ENCODE measurements at regions not wholly inside any gene's neighbourhood (a gene's known extent, or its start where the extent isn't known, plus 50 kb on each side); places are given as distances from the start of the nearest gene placed in this dataset.

- no peak for DNase-seq (ENCODE audit: low spot score)
These were observed 713.4 kb downstream of the IRX1 start for GRCh38 chr5:4309026-4309425.

DNA sequence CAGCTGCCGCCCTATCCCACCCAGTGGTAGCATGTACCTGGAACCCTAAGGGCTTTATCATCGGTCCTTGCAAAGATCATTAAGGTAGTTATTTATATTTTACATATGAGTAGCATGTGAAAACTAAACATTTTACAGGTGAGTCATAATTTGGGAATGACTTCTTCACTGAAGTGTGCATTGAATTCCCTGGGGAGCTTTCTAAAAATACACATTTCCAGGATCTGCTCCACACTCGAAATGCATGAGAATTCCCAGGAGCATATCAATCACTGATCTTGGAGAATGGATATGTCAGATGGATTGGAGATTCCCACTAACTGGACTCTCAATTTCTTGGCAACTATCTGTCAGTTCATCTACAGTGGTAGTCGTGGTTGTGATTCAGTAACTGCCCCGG lies 717.5 kb downstream of the IRX1 start:
- no peak for DNase-seq (ENCODE audit: low spot score)

GRCh38 chr5:4319478-4320128 lies 724.0 kb downstream of the IRX1 start:
- no peak for DNase-seq (ENCODE audit: low spot score)

- DNase-seq (ENCODE audit: low spot score) = no peak
These were observed 734.7 kb downstream of the IRX1 start for GRCh38 chr5:4330327-4330726.

DNA sequence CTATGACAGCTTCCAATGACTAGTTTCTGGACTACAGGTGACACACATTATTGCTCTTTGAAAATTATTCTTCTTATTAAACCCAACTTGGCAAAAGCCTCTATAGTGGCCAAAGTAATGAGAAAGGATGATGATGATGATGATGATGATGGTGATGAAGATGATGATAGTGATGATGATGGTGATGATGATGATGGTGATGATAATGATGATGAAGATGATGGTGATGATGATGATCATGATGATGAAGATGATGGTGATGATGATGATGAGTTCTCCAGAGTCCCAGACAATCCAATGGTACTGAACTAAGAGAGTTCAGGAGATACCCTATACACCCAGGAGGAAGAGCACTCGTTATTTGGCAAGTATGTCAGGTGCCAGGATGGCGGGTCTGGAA lies 739.4 kb downstream of the IRX1 start:
- DNase-seq (ENCODE audit: low spot score) = no peak

DNA sequence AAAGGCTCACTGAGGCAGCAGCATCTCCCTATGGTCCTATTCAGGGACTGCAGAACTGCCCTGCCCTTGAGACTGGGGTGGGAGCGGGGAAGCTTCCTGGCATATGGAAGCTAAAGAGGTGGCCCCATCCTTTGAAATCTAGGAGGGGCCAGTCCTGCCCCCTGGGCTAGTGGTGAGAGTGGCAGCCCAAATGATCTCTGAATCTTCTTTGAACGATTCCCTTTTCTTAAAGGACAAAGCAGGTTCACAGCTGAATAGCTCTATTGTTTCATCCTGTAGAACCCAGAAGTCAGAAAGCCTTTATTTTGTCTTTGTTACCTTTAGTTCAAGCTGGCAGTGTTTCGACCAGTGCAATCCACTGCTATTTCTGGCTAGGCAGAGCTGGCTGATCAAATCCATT lies 741.9 kb downstream of the IRX1 start:
- DNase-seq (ENCODE audit: low spot score) = no peak

DNA sequence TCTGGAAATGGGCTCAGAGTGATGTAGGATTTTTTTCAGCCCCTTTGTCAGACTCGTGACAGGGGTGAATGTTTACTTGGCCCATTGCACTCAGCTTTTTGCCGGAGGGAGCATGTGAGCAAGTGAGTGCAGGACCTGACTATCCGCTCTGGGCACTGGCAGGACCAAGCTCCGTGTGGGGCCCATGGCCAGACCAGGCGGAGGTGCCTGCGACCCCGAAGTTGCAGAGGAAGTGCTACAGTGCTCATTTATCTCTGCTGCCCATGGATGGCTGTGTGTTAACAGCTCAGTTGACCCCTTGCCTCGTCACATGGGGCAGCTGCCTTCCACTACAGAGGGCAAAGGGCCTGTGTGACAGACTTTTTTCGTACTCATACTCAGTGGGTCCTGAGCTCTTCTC lies 744.3 kb downstream of the IRX1 start:
- no peak for DNase-seq (ENCODE audit: low spot score)

- no peak for DNase-seq (ENCODE audit: low spot score)
These were observed 750.2 kb downstream of the IRX1 start for GRCh38 chr5:4345850-4346249.

- no peak for DNase-seq (ENCODE audit: low spot score)
These were observed 752.8 kb downstream of the IRX1 start for GRCh38 chr5:4348423-4348822.

DNA sequence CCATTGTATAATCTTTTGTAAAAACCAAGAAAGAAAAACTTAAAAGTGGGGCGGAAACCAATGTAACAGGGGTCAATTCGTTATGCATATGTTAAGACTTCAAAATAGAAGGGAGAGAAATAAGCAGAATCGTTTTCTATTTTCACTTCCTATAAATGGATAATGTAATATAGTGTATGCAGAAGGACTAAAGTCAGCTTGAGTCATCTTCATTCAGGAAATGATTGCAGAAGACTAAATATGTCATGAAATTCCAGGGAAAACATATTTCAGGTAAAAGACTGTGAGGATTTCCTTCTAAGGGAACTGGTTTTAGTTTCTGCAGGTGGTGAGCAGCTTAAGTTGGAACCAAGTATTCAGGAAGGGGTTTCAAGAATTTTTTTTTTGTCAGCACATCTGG lies 753.3 kb downstream of the IRX1 start:
- DNase-seq (ENCODE audit: low spot score) = no peak

- no peak for DNase-seq (ENCODE audit: low spot score)
These were observed 760.6 kb downstream of the IRX1 start for GRCh38 chr5:4356201-4356600.

DNA sequence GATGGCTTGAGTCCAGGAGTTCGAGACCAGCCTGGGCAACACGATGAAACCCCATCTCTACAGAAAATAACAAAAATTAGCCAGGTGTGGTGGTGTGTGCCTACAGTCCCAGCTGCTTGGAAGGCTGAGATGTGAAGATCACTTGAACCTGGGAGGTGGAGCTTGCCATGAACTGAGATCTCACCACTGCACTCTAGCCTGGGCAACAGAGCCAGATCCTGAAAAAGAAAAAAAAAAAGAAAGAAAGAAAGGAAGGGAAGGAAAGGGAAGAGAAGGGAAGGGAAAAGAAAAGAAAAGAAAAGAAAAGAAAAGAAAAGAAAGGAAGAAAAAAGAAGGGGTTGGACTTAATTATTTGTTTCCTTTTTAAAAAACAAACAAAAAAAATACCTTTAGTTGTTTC lies 764.2 kb downstream of the IRX1 start:
- DNase-seq (ENCODE audit: low spot score) = no peak

DNA sequence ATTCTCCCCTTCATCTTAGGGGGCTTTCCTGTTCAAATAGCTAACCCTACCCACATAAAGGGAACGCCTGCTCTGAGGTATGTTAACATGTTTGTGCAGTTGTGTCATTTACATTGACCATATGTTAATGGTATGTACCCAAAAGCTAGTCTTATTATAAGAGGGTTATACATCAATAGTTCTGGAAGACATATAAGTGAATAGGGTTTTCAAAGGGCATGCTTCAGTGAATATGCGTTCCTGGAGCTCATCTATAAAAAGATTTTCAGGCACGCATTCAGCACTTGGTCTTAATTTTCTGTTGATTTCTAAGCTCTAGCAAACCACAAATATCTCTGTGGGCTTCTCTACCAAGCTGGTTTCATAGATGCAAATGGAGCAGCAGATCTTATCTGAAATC lies 766.1 kb downstream of the IRX1 start:
- DNase-seq (ENCODE audit: low spot score) = no peak

DNA sequence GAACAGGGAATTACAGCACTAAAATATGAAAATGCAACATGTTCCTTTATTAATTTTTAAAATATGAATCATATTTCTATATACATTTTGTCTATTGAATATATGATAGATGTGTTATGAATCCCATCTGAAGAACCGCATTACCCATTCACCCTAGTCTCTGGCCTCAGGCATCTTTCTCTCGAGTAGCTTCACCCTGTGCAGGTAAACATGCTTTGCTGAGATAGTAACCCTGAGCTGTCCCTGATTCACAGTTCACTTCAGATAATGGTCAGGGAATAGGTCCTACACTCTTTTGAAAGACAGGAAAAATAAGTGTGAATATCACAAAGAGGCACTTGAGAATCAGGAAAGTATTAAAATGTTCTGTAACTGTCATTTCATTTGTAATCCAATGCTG lies 766.8 kb downstream of the IRX1 start:
- DNase-seq (ENCODE audit: low spot score) = no peak

GRCh38 chr5:4363045-4363444 lies 767.4 kb downstream of the IRX1 start:
- DNase-seq (ENCODE audit: low spot score) = no peak

DNA sequence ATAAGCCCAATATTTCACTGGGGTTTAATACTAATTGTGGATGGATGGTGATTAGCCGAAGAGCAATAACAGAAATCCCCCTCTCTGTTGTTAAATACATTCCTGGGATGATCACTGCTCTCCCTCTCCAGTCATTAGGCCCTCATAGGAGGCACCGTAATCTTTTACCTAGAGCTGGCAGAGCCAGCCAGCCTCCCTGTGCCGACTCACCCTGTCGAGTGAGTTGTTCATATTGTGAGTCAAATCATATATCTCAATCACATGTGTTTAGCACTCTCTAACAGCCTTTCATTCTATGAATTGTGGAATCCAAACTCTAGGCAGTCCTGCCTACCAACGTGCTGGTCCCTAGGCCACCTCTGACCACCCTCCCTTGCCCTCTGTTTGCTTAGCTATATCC lies 771.0 kb downstream of the IRX1 start:
- DNase-seq (ENCODE audit: low spot score) = no peak

DNA sequence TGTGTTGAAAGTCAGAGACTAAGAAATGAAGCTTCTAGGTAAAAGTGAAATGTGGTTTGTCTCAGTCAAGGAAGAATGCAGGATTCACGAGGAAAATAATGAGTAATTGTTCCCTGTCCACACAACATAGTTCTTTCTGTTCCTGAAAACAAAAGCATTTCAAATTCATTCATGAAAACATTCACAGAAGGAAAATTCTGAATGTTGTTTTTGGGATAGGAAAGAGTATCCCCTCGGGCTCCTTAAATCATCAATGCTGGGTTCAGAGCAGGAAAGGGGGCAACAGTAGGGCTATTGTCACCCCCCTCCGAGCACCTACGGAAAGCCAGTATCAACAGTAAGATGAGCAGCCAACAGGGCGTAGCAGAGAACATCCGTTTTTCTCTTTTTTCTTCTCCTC lies 769.9 kb upstream of the ADAMTS16 start:
- no peak for DNase-seq (ENCODE audit: low spot score)

- no peak for DNase-seq (ENCODE audit: low spot score)
These were observed 767.6 kb upstream of the ADAMTS16 start for GRCh38 chr5:4372481-4372880.

DNA sequence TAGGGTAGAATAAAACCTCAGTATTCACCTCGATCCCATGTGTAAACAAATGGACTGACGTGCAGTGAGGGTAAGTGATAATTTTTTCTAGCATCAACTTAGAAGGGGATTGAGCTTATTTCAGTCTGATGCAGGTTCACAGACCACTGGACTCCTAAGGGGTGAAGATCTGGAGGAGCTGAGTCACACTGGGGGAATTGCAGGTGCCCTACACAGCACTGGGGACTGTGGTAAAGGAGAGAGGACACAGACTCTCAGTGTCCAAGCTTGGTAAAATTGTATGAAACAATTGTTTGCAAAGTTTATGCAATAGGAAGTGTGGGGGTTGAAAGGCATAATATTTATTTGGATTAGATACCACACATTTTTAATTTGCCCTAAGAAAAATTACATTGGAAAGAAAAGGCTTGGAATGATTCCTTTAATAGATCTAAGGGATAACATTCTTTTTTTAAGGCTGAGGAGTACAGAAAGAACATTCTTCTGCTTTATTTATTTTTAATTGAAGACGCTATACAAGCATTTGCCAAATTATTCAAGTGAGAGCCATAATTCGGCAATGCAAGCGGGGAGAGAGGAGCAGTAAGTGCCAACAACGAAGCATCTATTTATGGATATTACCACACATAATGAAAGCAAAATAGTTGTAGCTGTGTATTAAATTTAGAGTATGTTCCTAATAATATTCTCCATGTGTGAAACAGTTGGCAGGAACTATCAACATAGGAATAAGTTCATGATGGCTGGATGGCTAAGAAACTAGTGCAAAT lies 766.9 kb upstream of the ADAMTS16 start:
- no peak for DNase-seq (ENCODE audit: low spot score)

DNA sequence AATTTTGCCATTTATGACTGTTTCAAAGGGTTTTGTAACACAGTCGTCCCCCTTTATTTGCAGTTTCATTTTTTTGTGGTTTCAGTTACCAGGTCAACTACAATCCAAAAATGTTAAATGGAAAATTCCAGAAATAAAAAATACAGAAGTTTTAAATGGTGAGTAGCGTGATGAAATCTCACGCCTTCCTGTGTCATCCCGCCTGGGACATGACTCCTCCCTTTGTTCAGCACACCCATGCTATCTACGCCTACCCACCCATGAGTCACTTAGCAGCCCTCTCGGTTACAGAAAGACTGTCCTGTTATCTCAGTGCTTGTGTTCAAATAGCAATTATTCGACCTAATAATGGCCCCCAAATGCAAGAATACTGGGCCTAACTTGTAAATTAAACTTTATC lies 765.3 kb upstream of the ADAMTS16 start:
- no peak for DNase-seq (ENCODE audit: low spot score)

DNA sequence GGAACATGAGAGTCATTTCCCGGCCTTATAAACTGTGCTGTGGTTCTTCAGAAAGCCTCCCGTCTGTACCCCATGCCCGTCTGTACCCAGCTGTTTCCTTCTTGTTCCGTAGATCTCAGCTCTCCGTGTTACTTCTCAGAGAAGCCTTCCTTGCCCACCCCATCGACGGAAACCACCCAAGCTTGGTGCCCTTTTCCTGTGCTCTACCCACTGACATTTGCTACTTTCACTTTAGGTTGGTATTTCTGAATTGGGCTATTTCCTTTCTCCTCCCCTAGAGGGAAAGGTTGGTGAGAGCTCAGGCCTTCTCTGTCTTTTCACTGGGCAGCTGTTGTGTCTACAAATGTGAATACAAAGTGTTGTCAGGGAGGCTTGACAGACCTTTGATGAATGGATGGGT lies 764.5 kb upstream of the ADAMTS16 start:
- DNase-seq (ENCODE audit: low spot score) = no peak

DNA sequence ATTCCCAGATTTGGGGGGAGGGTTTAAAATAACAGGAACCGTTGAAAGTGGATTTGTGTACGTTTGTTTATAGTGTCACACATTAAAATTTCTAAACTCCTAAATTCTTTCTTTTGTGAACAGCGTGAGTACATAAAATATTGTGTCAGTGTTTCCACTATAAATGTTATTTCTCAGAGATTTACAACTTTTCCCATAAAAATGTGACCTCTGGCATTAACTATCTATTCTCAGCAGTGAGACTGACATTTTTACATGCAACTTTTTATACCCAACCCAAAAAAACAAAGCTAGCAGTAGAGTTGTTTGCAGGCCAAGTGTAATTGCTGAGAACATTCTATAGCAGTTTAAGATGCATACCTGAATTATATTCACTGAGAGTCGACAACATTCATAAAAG lies 757.0 kb upstream of the ADAMTS16 start:
- no peak for DNase-seq (ENCODE audit: low spot score)

- no peak for DNase-seq (ENCODE audit: low spot score)
These were observed 756.5 kb upstream of the ADAMTS16 start for GRCh38 chr5:4383518-4384198.

Data from A172 (cell line).